ENCODE measurements at regions not wholly inside any gene's neighbourhood (a gene's known extent, or its start where the extent isn't known, plus 50 kb on each side); places are given as distances from the start of the nearest gene placed in this dataset.
"Not testable (repeated sequence)": the region's sequence is repeated elsewhere in the genome, so short reads cannot be mapped to it uniquely, and the experiment has no call there.

DNA sequence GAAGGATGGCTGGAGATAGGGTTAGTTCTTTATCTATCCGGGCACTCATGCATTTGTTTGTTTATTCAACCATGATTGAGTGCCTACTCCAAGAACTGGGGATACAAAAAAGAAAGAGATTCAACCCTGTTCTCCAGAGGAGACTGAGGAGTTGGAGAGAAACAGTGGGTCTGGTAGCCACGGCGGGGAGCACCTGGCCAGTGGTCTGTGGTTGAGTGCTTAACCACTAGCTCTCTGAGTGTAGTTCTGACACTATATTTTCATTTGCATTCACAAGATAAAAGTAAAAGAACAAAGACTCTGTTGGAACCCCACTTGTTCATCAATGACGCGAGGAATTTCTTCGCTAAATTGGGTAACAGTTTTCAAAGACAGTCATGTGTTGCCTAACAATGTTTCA is 295.5 kb upstream of the MSX2 start:
- DNase-seq, result no peak
- in situ Hi-C loops (cut with MboI; ENCODE audit: low pct_unique_long_range_greater_than_20kb, low sequenced_read_pairs), result no loop called here

DNA sequence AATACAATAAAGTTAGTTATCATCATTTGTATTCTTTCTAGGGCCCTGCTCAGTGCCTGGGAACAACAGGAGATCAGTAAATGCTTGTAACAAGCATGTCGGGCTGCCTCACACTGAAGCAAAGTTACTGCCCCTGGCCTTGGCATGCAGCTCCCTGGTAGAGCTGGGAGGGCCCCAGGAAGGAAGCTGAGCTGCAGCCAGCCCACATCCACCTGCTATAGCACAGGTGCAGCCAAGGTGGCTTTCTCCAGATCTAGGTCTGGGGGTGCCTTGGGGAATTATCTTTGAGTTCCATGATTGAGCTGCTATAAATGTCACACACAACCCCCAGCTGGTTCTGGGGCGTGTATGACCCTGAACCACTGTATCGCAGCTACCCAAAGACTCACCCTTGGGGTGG is 293.4 kb upstream of the MSX2 start:
- no peak for DNase-seq
- in situ Hi-C loops (cut with MboI; ENCODE audit: low pct_unique_long_range_greater_than_20kb, low sequenced_read_pairs), result no loop called here

DNA sequence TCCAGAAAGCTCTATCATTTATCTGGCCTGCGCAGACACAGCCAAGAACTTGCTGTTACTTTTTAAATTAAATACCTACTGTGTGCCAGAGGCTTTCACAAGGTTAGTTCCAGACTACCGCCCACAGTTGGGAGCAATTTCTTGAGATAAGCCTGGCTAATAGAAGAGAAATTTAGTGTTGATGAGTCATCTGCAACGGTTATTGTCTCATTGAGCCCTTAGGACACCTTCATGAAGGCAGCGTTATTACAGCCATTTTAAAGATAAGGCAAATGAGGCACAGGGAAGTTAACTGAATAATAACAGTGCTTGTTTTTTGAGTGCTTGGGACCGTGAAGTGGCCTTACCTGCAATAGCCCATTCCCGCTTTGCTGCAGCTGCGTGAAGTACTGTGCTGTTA is 292.9 kb upstream of the MSX2 start:
- DNase-seq, result no peak
- in situ Hi-C loops (cut with MboI; ENCODE audit: low pct_unique_long_range_greater_than_20kb, low sequenced_read_pairs), result no loop called here

DNA sequence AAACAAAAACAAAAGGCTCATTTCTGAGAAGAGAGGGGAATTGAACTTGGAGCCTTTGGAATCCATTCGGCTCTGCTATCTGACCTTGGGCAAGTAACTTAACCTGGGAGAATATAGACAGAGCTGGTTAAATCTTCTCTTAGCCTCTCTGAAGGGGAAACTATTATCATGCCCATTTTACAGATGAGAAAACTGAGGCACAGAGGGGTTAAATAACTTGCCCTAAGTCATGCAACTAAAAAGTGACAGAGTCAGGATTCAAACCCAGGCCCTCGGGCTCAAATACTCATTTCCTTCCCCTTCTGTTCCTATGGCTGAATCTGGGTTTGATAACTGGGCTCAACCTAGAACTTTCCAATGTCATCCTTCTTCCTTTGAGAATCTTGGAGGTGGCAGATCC is 291.3 kb upstream of the MSX2 start:
- in situ Hi-C loops (cut with MboI; ENCODE audit: low pct_unique_long_range_greater_than_20kb, low sequenced_read_pairs), result no loop called here
- DNase-seq, result no peak

DNA sequence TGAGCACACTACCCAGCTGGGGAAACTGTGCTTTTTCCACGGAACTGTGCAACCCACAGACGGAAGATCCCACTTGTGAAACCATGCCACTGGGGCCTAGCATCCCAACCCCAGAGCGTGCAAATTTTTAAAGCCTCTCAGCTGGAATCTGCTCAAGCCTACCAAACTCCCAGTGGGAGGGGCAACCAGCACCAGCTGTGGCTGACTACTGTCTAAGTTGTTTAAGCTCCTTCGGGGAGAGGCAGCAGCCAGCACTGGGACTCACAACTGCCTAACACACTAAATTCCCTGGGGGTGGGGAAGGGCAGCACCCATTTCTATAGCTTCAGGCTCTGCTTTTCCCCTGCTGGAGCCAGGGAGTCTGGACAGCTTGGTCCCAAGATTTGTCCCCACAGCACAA is 287.6 kb upstream of the MSX2 start:
- in situ Hi-C loops (cut with MboI; ENCODE audit: low pct_unique_long_range_greater_than_20kb, low sequenced_read_pairs), result no loop called here
- no peak for DNase-seq

DNA sequence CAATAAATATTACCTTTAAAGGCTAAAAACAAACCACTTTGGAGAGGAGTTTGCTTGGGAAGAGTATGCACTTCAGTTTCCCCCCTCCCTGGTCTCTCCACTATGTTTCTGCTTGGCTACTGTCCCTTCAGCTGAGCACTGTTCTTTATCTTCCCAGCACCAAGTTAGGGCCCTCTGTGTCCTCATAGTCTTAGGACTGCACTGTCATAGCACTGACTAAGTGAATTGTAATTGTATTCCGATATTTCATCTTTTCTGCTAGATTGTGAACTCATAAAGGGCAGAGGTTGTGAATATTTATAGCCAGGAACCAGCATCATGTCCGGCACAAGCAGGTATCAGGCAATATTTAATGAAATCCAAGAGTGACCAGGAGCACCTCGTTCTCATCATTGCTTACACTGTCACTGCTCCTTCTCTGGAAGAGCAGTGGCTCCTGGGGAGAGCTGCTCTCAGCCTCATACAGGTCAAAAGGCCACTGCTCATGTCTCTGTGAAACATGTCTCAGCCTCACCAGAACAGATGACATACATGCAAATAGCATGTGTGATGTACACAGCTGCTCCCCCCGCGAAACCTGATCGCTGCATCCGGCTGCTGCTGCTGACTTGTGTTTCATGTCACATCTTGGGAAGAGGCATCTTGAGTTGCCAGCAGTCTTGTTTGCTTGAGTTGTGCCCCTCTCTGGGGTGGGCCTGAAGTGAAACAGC is 279.7 kb upstream of the MSX2 start:
- no peak for DNase-seq
- in situ Hi-C loops (cut with MboI; ENCODE audit: low pct_unique_long_range_greater_than_20kb, low sequenced_read_pairs), result no loop called here

DNA sequence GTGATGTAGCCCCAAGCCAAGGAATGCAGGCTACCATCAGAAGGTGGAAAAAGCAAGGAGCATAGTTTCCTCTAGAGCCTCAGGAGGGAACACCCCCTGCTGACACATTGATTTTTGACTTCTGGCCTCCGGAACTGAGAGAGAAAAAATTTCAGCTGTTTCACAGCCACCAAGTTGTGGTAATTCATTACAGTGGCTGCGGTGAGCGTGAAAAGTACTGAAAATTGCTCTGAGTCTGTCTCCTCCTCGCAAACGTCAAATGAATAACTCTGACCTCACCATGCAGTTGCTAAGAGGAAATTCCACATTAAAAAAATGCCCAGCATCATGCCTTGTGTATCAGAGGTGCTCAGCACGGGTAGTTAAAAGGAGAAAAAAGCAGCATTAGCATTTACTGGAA is 277.9 kb upstream of the MSX2 start:
- in situ Hi-C loops (cut with MboI; ENCODE audit: low pct_unique_long_range_greater_than_20kb, low sequenced_read_pairs), result no loop called here
- no peak for DNase-seq

DNA sequence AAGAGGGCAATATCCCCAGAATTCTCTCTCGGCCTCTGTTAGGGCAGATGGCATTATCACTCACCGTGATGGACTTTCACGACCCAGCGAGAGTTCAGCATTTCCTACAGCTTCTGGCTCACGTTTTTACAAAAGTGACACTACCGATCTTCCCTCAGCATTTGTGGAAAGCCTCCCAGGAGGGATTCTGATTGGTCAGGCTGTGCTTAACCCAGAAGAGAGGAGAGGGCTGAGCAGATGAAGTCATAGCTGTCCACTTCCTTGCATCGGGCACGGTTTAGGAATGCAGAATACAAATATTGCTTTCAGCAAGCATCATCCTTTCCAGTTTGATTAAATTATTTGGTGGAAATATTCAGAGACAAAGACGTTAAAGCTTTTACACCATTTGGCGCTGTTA is 277.4 kb upstream of the MSX2 start:
- in situ Hi-C loops (cut with MboI; ENCODE audit: low pct_unique_long_range_greater_than_20kb, low sequenced_read_pairs), result no loop called here
- DNase-seq, result no peak

DNA sequence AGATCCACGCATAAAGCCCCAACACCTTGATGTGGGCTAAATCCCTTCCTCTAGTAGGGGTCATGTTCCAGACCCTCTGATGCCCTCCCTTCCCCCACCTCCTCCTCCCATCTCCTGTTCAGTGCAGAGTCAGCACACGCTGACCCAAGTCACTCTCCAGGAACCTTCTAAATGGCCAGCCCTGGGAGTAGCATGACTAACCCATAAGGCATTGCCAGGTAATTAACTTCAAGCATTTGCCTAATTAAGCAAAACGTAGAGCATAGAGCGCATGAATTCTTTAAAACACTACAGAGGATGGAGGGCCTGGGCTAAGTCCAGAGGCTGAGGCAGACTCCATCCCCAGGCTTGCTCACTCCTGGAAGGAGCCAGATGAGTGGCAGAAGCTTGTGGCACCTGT is 276.3 kb upstream of the MSX2 start:
- in situ Hi-C loops (cut with MboI; ENCODE audit: low pct_unique_long_range_greater_than_20kb, low sequenced_read_pairs), result no loop called here
- DNase-seq, result no peak

DNA sequence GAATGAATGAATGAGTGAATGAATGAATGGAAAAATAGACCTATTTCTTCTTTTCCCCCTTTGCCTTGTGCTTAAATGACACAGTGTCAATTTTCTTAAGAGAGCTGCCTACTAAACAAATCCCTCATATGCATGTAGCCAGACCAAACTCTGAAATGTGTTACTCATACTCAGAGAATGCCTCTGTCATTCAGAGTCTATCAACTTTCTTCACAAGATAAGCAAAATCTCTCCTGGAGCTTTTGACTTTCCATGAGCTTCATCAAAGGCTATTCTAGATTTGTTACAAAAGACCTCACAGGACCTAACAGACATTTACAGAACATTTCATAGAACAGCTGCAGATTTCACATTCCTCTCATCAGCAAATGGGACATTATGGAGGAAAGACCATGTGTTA is 275.7 kb upstream of the MSX2 start:
- in situ Hi-C loops (cut with MboI; ENCODE audit: low pct_unique_long_range_greater_than_20kb, low sequenced_read_pairs), result no loop called here
- no peak for DNase-seq

DNA sequence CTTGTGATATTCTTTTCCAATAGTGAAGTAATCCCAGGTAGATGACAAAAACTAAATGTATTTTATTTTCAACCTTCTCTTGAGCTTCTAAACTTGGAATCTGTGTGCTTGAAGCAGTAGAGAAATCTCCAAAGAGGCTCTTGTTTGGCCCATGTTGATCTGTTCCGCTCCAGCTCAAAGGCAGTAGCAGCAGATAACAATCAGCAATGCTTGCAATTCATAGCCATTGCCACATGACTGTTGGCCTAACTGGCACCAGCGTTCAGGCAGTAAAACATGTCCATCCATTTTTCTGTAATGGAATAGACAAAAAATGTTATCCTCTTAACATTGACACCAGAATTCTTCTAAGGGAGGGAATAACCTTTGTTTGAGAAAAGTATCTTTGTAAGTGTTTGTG is 270.7 kb upstream of the MSX2 start:
- in situ Hi-C loops (cut with MboI; ENCODE audit: low pct_unique_long_range_greater_than_20kb, low sequenced_read_pairs), result no loop called here
- no peak for DNase-seq

DNA sequence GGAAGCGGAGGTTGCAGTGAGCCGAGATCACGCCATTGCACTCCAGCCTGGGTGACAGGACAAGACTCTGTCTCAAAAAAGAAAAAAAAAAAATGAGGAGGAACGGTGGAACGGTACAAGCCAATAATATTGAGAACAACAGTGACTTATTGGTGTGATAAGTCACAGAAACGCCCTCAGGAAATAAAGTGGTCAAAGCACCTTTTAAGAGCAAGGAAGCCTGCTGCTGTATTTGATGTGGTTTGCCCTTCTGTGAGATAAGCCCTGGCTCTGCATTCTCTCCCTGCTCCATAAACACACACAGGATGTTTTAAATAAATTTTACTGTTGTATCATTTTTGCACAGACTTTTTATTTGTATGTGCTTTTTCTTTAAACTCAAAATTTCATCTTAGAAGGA is 269.9 kb upstream of the MSX2 start:
- no peak for DNase-seq
- in situ Hi-C loops (cut with MboI; ENCODE audit: low pct_unique_long_range_greater_than_20kb, low sequenced_read_pairs), result no loop called here

DNA sequence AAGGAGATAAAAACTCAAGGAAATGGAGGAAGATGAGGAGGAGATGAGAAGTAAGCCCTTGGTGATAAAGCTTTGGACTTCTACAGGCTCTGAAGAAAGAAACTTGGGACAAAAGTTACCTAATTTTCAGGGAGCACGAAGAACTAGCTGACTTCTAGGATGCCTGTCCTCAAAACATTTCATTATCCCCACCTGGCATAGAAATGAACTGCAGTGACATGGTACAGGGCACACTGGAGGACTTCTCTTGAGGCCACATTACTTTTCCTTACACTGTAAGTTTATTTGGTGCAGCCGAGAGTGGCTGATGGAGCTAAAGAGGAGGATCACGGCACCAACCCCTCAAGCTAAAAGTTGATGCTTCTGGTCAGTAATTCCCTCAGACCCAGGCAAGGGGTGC is 269.5 kb upstream of the MSX2 start:
- in situ Hi-C loops (cut with MboI; ENCODE audit: low pct_unique_long_range_greater_than_20kb, low sequenced_read_pairs), result no loop called here
- DNase-seq, result no peak

DNA sequence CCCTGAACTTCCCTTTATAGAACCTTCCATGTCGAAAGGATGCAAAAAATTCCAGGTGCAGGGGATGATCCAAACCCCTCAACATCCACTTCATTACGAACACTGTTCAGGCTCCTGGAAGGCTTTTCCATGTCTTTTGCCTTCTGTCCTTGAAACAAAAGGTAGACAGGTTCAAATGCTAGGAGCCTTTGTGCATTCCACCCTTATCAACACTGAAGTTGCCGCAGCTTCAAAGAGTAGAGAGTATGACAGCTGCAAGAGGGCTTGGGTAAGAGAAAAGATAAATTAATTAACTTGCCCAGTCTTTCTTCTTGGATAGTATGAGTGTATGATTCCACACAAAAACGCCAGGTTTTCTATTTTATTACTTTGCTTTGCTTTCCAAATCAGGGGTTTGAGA is 269.1 kb upstream of the MSX2 start:
- no peak for DNase-seq
- in situ Hi-C loops (cut with MboI; ENCODE audit: low pct_unique_long_range_greater_than_20kb, low sequenced_read_pairs), result no loop called here

DNA sequence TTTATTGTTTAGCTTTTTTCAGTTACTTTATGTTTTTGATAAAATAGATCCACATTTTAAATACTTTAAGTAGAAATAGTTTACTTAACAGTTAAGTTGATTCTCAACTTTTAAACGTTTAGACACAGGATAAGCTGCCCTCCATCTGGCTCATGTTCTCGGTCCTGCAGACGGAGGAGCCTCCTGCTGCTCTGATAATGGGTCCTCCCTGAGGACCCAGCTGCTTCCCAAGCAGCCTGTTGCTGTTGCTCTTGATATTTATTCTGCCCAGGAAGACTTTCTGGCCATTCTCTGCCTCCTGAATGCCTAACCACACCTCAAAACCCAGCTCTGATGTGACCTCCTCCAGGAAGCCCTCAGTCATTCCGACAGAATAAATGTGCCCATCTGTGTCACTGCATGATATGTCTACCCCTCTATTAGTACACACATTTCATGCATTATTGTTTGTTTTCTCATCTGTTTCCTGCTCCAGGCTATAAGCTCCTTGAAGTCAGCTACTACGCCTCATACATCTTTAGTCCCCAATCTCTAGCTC is 267.2 kb upstream of the MSX2 start:
- DNase-seq, result no peak
- in situ Hi-C loops (cut with MboI; ENCODE audit: low pct_unique_long_range_greater_than_20kb, low sequenced_read_pairs), result no loop called here

DNA sequence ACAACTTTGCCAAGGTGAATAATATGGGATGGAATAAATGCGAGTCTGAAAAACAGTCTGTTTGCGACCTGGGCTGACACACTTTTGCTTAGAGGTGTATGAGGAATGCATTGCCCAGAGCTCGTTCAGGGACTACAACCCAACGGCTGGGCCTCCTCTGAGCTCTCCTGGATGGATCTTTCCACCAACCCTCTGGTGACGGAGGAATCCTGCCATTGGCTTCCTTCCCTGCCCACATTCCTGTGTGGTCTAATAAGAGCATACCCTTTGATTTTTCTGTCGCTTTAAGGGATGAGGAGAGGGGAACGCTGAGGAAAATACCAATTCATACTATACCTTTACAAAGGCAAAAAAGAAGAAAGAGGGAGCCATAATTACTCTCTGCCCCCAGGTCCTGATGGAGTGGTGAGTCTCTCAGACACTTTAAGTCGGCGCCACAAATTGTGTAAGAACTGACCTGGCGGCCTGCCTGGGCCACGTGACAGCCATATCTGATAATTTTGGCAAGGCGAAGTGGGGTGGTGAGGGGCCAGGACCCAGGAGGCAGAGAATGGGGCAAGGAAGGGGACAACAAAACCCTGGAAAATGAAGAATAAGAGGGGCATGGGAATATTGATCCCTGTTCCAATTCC is 265.2 kb upstream of the MSX2 start:
- DNase-seq, result no peak
- in situ Hi-C loops (cut with MboI; ENCODE audit: low pct_unique_long_range_greater_than_20kb, low sequenced_read_pairs), result no loop called here

DNA sequence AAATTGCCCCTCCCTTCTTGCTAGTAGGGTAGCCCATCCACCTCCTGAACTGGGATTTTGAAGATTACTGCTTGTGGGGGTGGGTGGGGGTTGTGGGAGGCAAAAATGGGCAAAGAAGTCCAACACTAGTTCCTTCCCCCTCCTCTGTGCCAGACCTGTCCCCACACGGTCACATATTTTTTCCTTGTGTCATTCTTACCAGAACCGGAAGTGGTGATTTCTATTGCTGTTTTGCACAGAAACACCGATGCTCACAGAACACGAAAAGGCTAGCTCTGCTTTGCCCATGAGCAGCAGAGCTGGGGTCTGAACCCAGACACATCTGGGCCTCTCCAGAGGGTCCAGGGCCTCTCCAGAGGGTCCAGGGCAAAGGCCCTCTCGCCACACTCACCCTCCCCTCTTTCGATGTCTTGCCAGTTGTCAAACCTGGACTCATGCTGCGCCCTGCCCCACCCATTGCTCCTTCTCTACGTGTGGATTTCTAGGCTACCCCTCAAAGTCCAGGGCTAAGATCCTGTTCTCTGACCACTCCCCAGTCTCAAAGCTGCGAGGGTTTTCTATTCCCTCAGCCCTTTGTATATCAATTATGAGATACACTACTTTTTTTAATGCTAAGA is 264.4 kb upstream of the MSX2 start:
- in situ Hi-C loops (cut with MboI; ENCODE audit: low pct_unique_long_range_greater_than_20kb, low sequenced_read_pairs), result no loop called here
- DNase-seq, result no peak

DNA sequence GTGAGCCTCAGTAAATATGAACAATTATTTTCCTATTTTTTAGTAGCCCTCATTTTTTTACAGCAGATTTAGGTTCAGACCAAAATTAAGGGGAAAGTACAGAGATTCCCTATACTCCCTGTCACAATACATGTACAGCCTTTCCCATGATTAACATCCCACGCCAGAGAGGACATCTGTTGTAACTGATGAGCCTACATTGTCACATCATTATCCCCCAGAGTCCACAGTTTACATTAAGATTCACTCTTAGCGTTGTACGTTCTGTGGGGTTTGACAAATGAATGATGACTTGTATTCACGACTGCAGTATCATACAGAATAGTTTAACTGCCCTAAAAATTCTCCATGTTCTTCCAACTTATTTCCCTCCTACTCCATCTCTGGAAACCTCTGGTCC is 262.3 kb upstream of the MSX2 start:
- in situ Hi-C loops (cut with MboI; ENCODE audit: low pct_unique_long_range_greater_than_20kb, low sequenced_read_pairs), result no loop called here
- DNase-seq, result no peak

DNA sequence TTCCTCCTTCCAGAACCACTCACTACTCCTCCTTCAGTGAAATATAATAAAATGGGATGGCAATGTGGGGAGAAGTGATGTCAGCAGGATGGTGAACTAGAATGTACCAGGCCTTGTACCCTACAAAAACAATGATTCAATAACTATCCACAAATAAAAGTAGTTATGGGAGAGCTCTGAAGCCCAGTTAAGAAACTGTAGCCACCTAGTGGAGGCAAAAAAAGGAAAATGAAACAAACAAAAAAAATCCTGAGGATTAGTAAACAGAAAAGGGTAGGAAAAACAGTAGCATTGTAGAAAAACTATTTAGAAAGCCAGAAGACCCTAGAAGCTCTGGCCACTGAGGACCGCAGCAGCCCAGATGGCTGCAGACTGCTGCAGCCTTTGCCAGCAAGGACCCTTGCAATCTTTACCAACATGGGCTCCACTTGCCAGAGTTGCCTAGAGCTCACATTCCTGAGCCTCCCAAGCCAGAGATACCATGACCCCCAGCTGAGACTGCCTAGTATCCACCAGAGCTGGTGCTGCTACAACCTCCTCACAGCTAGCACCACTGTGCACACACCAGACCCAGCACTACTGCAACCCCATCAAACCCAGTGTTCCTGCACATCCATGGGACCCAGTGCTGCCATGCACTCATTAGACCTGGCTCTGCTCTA is 259.7 kb upstream of the MSX2 start:
- in situ Hi-C loops (cut with MboI; ENCODE audit: low pct_unique_long_range_greater_than_20kb, low sequenced_read_pairs), result no loop called here
- no peak for DNase-seq

DNA sequence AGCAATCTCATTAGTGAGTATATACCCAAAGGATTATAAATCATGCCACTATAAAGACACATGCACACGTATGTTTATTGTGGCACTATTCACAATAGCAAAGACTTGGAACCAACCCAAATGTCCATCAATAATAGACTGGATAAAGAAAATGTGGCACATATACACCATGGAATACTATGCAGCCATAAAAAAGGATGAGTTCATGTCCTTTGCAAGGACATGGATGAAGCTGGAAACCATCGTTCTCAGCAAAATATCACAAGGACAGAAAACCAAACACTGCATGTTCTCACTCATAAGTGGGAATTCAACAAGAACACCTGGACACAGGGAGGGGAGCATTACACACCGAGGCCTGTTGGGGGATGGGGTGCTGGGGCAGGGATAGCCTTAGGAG is 252.9 kb upstream of the MSX2 start:
- in situ Hi-C loops (cut with MboI; ENCODE audit: low pct_unique_long_range_greater_than_20kb, low sequenced_read_pairs); DNase-seq: not testable (repeated sequence)

All from KBM-7 (cell line).